BE2C (cell line): ENCODE measurements at regions not wholly inside any gene's neighbourhood (a gene's known extent, or its start where the extent isn't known, plus 50 kb on each side); places are given as distances from the start of the nearest gene placed in this dataset.

Experiments used
- DNase-seq: peaks from one replicate; pipeline ENCODE4 v3.0.0-alpha.2; 2020
- H3K27me3 ChIP-seq: fragments of 250-450 bp; sonication (Bioruptor Pico); 2 replicates; pipeline ENCODE4 v1.5.1; 2020; ENCODE audit warnings: mild to moderate bottlenecking
- H3K36me3 ChIP-seq: fragments of 250-450 bp; sonication (Bioruptor Pico); 2 replicates; pipeline ENCODE4 v1.5.1; 2020; ENCODE audit warnings: mild to moderate bottlenecking
- H3K4me1 ChIP-seq: fragments of 250-450 bp; sonication (Bioruptor Pico); 2 replicates; pipeline ENCODE4 v1.5.1; 2020
- H3K4me3 ChIP-seq: 2 replicates; pipeline ENCODE4 v1.5.1; 2011; ENCODE audit warnings: low read depth, low read length
- H3K9me3 ChIP-seq: fragments of 250-450 bp; sonication (Bioruptor Pico); 2 replicates; pipeline ENCODE4 v1.5.1; 2020
- TF ChIP-seq, protein P1 (sequence below): IDR thresholded peaks from 2 replicates; pipeline ENCODE4 v1.5.1; 2012; ENCODE audit warnings: mild to moderate bottlenecking, low read depth, low read length

DNA sequence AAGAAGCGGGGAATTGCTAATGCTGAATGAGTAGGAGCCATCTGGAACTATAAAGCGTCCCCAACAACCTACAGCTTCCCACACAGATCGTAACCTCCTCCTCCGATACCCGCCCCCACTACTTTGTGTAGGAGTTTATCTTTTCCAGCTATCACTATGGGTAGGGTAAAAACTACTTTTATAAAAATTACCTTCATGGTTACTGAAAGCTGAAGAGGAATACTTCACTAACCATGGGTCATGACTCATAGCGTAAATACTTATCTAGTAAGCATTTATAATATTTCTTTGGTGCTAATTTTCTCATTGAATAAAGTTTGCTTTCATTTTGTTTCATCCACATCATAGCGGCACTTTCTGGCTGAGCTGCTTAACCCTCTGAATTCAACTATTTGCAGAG, 79.4 kb upstream of the TNIP3 start:
- Histone ChIP-seq H3K4me1 (no peaks in the 10 kb centered on the region), H3K36me3 (no peaks in the 10 kb centered on the region), H3K27me3 (no peaks in the 10 kb centered on the region), H3K9me3 (no peaks in the 10 kb centered on the region), H3K4me3 (no peak overlapping the region)
- DNase-seq: no peak
- TF ChIP-seq, protein P1, sequence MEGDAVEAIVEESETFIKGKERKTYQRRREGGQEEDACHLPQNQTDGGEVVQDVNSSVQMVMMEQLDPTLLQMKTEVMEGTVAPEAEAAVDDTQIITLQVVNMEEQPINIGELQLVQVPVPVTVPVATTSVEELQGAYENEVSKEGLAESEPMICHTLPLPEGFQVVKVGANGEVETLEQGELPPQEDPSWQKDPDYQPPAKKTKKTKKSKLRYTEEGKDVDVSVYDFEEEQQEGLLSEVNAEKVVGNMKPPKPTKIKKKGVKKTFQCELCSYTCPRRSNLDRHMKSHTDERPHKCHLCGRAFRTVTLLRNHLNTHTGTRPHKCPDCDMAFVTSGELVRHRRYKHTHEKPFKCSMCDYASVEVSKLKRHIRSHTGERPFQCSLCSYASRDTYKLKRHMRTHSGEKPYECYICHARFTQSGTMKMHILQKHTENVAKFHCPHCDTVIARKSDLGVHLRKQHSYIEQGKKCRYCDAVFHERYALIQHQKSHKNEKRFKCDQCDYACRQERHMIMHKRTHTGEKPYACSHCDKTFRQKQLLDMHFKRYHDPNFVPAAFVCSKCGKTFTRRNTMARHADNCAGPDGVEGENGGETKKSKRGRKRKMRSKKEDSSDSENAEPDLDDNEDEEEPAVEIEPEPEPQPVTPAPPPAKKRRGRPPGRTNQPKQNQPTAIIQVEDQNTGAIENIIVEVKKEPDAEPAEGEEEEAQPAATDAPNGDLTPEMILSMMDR: no peak

- H3K4me1 ChIP-seq: no peaks in the 10 kb centered on the region
- no peaks in the 10 kb centered on the region for H3K27me3 ChIP-seq
- DNase-seq: no peak
- H3K36me3 ChIP-seq: no peaks in the 10 kb centered on the region
- no peaks in the 10 kb centered on the region for H3K9me3 ChIP-seq
- no peak overlapping the region for H3K4me3 ChIP-seq
- TF ChIP-seq, protein P1: no peak
These were observed 78.1 kb upstream of the TNIP3 start for GRCh38 chr4:121242188-121242750.

DNA sequence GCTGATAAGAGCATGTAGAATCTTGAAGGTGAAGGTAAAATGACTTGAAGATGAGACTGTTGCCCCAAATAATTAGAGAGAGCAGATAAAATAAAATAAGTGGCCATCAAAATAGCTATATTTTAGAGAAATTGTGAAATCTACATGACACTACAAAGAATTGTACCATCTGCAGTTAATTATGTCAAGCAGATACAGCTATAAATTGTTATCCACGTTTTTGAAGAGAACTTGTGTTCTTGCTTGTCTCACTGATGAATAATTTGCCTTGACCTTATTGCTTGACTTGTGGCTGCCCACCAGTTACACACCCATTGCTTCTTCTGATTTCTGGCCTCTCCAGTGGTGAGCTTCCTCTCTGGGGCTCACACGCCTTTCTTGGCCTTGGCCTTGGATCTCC, 75.8 kb upstream of the TNIP3 start:
- Histone ChIP-seq H3K36me3 (no peaks in the 10 kb centered on the region), H3K4me1 (no peaks in the 10 kb centered on the region), H3K9me3 (no peaks in the 10 kb centered on the region), H3K4me3 (no peak overlapping the region), H3K27me3 (no peaks in the 10 kb centered on the region)
- DNase-seq: no peak
- TF ChIP-seq, protein P1: no peak

DNA sequence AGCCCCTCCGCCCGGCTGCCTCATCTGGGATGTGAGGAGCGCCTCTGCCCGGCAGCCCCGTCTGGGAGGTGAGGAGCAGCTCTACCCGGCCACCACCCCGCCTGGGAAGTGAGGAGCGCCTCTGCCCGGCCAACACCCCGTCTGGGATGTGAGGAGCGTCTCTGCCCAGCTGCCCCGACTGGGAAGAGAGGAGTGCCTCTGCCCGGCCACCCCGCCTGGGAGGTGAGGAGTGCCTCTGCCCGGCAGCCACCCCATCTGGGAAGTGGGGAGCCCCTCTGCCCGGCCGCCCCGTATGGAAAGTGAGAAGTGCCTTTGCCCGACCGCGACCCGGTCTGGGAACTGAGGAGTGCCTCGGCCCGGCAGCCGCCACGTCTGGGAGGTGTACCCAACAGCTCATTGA, 74.3 kb upstream of the TNIP3 start:
- H3K9me3 ChIP-seq: no peaks in the 10 kb centered on the region
- no peaks in the 10 kb centered on the region for H3K27me3 ChIP-seq
- TF ChIP-seq, protein P1: no peak
- no peak overlapping the region for H3K4me3 ChIP-seq
- no peaks in the 10 kb centered on the region for H3K4me1 ChIP-seq
- H3K36me3 ChIP-seq: no peaks in the 10 kb centered on the region
- no peak for DNase-seq

GRCh38 chr4:121237069-121237399, 72.9 kb upstream of the TNIP3 start:
- Histone ChIP-seq H3K36me3 (no peaks in the 10 kb centered on the region), H3K27me3 (no peaks in the 10 kb centered on the region), H3K9me3 (no peaks in the 10 kb centered on the region), H3K4me1 (no peaks in the 10 kb centered on the region), H3K4me3 (no peak overlapping the region)
- TF ChIP-seq, protein P1: no peak
- DNase-seq: no peak

- Histone ChIP-seq H3K36me3 (no peaks in the 10 kb centered on the region), H3K4me1 (no peaks in the 10 kb centered on the region), H3K4me3 (no peak overlapping the region), H3K9me3 (no peaks in the 10 kb centered on the region), H3K27me3 (no peaks in the 10 kb centered on the region)
- TF ChIP-seq, protein P1: no peak
- DNase-seq: no peak
These were observed 72.4 kb upstream of the TNIP3 start for GRCh38 chr4:121236353-121237068.
